AG09309 (cell line): ENCODE measurements at regions not wholly inside any gene's neighbourhood (a gene's known extent, or its start where the extent isn't known, plus 50 kb on each side); places are given as distances from the start of the nearest gene placed in this dataset.

ENCODE experiments used
- DNase-seq: peaks from one replicate; pipeline ENCODE4 v3.0.0-alpha.2; 2010; ENCODE audit warnings: low read depth
- H3K4me3 ChIP-seq: 2 replicates; pipeline ENCODE4 v1.5.1; 2011; ENCODE audit warnings: mild to moderate bottlenecking, low read depth, low read length, moderate library complexity; ENCODE audit not compliant: control insufficient read depth
- TF ChIP-seq, protein P1 (sequence below): IDR thresholded peaks from 2 replicates; pipeline ENCODE4 v1.5.1; 2011; ENCODE audit warnings: mild to moderate bottlenecking, low read depth, low read length, inconsistent platforms; ENCODE audit not compliant: insufficient read depth, control insufficient read depth; ENCODE audit errors: missing control alignments

DNA sequence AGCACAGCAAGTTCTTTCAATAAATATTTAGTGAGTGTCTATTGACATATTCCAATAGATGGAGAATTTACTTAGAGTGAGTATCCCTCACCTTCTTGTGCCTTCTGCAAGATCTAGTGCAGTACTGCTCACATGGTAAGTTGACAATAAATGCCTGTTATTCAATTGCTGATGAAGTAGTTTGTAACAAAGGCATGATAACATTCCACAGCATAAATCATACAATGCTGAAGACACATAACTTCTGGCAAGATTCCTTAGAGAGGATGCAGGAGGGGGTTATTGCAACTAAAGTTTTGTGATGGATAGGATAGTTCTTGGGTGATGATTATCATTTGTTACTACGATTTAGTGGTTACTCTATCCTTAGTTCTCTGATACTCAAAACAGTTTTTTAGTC, 112.2 kb upstream of the RBMS3 start:
- H3K4me3 ChIP-seq: no peak overlapping the region
- TF ChIP-seq, protein P1, sequence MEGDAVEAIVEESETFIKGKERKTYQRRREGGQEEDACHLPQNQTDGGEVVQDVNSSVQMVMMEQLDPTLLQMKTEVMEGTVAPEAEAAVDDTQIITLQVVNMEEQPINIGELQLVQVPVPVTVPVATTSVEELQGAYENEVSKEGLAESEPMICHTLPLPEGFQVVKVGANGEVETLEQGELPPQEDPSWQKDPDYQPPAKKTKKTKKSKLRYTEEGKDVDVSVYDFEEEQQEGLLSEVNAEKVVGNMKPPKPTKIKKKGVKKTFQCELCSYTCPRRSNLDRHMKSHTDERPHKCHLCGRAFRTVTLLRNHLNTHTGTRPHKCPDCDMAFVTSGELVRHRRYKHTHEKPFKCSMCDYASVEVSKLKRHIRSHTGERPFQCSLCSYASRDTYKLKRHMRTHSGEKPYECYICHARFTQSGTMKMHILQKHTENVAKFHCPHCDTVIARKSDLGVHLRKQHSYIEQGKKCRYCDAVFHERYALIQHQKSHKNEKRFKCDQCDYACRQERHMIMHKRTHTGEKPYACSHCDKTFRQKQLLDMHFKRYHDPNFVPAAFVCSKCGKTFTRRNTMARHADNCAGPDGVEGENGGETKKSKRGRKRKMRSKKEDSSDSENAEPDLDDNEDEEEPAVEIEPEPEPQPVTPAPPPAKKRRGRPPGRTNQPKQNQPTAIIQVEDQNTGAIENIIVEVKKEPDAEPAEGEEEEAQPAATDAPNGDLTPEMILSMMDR: no peak
- no peak for DNase-seq

DNA sequence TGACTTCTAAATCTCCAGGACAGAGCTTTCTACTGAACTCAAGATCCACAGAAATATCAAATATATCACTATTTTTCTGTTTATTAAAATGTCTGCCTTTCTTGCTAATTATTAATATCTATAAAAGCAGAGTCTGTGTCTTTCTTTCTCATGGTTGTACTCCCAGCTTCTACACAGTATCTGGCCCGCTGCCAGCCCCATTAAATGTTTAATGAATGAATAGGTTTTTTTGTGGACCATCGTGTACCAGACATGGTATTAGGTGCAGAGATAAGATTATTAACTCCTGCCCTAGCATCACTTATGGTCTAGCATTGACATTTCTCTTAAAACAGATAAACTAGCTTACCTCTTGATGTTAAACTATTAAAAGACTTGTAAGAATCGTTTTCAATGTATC, 111.4 kb upstream of the RBMS3 start:
- no peak for DNase-seq
- TF ChIP-seq, protein P1: no peak
- no peak overlapping the region for H3K4me3 ChIP-seq

DNA sequence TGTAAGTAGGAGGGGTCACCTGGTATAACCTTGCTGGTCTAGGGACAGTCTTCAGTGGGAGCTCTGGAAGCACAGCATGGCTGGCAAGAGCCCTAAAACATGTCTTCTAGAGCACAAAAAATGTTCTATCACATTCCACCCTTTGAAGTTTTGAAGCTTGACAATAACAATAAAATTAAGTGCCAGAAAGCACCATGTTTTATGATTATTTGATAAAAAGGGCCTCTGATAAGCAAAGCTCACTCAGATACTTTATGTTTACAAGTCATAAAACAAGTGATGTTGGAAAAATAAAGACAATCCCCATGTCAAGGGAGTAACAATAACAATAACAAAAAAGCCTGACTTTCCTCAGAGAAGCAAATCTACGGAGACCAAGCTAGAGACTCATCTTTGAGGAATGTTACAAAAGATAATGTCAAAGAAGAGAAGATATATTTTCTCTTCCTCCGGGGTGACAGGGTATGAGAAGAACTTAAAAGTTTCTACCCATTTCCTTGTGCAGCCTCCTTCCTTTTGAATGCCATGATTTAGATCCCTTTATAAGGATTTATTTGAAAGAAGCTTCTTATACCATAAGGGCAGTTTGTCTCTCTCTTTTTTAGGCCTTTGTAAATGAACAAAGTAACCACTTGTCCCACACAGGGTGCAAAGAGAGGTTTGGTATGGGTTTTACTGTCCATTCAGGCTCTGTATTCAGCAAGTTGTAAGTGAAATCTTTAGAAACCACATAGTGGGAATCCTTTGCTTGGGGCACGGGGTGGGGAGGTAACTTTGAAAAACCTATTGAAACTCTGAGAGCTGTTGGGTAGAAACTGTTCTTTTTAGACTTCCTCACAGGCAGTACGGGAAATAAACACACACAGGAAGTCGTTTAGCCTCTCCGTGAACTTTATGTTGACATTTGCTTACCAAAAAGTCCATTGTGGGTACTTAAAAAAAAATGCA, 109.6 kb upstream of the RBMS3 start:
- no peak for DNase-seq
- TF ChIP-seq, protein P1: no peak
- no peak overlapping the region for H3K4me3 ChIP-seq

DNA sequence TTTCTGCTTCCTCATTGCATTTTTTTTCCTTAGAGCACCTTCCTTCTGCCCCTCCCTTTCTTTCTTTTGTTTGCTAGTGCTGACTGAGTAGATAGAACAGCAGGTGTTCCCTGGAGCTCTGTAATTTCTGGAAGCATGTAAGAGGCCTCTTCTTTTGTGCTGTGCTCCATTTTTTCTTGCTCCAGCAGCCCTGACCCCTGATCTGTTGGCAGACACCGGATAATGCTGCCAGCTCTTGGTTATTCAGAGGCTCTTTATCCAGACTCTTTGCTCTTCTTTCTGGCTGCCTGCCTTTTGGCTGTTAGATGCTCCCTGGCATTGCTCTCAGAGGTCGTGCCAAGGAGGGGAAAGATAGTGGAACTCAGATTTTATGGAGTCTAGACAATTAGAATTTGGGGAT, 104.4 kb upstream of the RBMS3 start:
- H3K4me3 ChIP-seq: no peak overlapping the region
- no peak for DNase-seq
- TF ChIP-seq, protein P1: no peak

DNA sequence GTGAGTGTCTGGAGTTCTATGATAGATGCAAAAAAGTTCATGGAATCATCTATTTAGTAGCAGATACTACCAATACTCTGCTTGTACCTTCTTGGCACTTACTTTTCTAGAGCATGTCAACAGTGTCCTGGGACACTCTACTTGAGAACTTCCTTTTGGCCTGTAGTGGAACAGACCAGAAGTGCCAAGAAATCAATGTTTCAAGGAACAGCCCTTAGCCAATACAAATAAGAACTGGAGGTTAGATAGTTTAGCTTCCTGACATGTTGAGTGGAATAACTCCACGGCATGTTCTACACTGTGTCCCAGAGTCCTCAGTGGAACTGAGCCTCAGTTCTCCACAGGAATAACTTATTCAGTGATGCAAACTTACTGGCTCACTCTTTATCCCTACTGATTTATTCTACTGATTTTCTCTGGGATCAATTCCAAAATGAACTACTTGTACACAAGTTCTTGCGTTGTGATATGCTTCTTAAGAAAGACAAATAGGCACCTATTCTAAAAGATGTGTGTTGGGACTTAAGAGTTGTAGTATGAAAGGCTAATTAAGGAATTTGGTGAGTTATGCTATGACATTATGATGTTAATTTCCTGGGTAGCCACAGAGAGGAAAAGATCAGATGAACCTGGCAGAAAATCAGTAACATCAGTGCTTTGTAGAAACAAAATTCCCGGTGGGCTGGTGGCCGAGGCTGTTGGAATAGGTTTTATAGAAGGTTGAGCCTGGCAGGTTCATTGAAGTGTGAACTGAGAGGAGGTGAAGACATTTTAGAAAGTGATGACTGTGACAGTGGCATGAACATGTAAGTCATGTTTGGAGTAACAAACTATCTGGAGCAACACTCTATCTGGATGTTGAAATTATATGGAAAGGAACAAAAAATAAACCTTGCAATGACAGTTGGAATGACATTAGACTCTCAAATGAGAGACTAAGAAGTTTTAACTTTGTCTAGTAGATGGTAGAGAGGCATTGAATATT, 101.8 kb upstream of the RBMS3 start:
- H3K4me3 ChIP-seq: no peak overlapping the region
- DNase-seq: no peak
- TF ChIP-seq, protein P1: no peak

DNA sequence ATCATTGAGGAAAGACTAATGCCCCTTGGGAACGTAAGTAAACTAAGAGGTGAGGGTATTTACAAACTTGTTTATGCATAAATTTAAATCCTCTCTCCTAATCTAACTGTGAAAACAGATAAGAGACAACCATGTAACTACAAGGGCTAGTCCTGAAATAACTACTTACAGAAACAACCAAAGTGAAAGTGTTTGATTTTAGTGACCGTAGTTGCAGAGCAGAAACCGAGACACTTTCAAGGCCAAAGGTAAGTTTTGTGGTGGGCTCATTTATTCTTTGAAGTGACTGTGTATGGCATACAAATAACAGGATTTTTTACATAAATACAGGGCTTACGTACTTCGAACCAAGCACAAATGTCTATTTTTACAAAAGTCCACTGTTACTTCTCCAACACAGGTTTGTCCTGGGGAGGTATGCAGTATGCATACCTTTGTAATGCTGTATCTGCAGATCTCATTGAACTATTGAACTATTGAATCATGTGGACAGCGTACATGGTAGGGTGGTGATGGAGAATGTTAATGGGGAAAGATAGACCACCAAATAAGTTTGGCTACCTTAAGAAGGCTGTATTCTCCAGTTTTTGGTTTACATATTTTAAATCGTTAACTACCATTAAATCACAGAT, 99.6 kb upstream of the RBMS3 start:
- no peak for DNase-seq
- TF ChIP-seq, protein P1: no peak
- no peak overlapping the region for H3K4me3 ChIP-seq
